ENCODE measurements at regions not wholly inside any gene's neighbourhood (a gene's known extent, or its start where the extent isn't known, plus 50 kb on each side); places are given as distances from the start of the nearest gene placed in this dataset.
"Not testable (repeated sequence)": the region's sequence is repeated elsewhere in the genome, so short reads cannot be mapped to it uniquely, and the experiment has no call there.

DNA sequence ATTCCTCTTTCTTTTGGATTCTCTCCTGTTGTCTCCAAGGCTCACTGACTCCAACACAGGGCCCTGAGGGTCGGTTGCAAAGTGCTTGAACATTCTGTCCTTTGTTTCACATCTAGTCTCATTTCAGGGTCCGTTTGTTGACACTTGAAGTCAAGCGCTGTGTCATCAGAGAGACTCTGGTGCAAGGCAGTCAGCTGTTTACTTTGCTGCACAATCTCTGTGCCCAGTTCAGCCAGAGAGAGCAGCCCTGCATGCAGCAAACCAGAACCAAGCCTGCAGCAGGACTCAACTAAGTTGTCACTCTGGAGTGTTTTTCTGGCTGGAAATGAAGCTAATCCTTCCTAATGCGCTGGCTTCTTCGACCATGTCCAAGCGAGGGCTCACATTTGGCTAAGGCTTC, 77.6 kb upstream of the DPP6 start:
- not testable (repeated sequence) for TF ChIP-seq EZH2 (IDR thresholded peaks at IDR 0.05; ENCODE audit: insufficient read depth, poor library complexity, severe bottlenecking); EZH2phosphoT487 (IDR thresholded peaks at IDR 0.05; ENCODE audit: insufficient read depth, low read depth)
